HepG2 (cell line): ENCODE measurements at regions not wholly inside any gene's neighbourhood (a gene's known extent, or its start where the extent isn't known, plus 50 kb on each side); places are given as distances from the start of the nearest gene placed in this dataset.

Source experiments
- ATAC-seq: fragments of 200-7000 bp; cut with Tn5 transposase; 3 replicates; pipeline ENCODE4 v1.9.1; 2020; ENCODE audit warnings: mild to moderate bottlenecking, moderate library complexity
- BruUV-seq: library from RNA; stranded (reverse); fragments of 400-500 nt; replicated peaks from 2 replicates; lab custom pipeline; 2021; lab: Mats Ljungman, UMichigan
- CTCF ChIA-PET: fragments of 300-600 bp; formaldehyde crosslinking; extraction: SDS; loops from one replicate; lab custom pipeline; 2021; ENCODE audit warnings: low total read pairs, inconsistent platforms, low intra/inter-chr PET ratio; lab: Yijun Ruan, JAX
- POLR2A ChIA-PET: fragments of 350-600 bp; sonication (Branson Sonifier 250); formaldehyde crosslinking; loops from one replicate; lab custom pipeline; 2020; ENCODE audit warnings: antibody characterized with exemption, inconsistent platforms; lab: Yijun Ruan, JAX
- DNase-seq: peaks from one replicate; pipeline ENCODE4 v3.0.0-alpha.2; 2015; ENCODE audit warnings: low spot score
- FAIRE-seq: peaks from 3 replicates; lab custom pipeline; 2011; peaks lifted over from hg19 to GRCh38; lab: Jason Lieb, UNC
- H2AFZ ChIP-seq: one replicate; pipeline ENCODE4 v1.6.1; 2011; ENCODE audit warnings: low read length, inconsistent platforms
- H3K27ac ChIP-seq: fragments of 300-600 bp; 3 replicates; pipeline ENCODE4 v1.8.0; 2011; ENCODE audit warnings: mixed run types, mild to moderate bottlenecking, mixed read lengths, low read length, inconsistent platforms; ENCODE audit not compliant: insufficient read depth; ENCODE audit errors: extremely low read length
- H3K27me3 ChIP-seq, 2 experiments: fragments of 200-600 bp in 1 of 2; 2 replicates in 1 of 2; 3 replicates in 1 of 2; pipeline versions ENCODE4 v1.6.0 to v1.8.0; 2011; ENCODE audit warnings: low read length in 2 of 2, mild to moderate bottlenecking in 2 of 2, moderate library complexity in 2 of 2, inconsistent platforms in 1 of 2; ENCODE audit not compliant: insufficient read depth in 2 of 2, control insufficient read depth in 1 of 2
- H3K36me3 ChIP-seq, 2 experiments: fragments of 200-600 bp in 1 of 2; replicated peaks in 1 of 2; 2 replicates in 1 of 2; 3 replicates in 1 of 2; pipeline versions ENCODE4 v1.5.1 to v1.8.0; 2011; ENCODE audit warnings: low read length in 2 of 2, inconsistent platforms in 1 of 2; ENCODE audit not compliant: insufficient read depth in 2 of 2, control insufficient read depth in 1 of 2
- H3K4me1 ChIP-seq: 2 replicates; pipeline ENCODE4 v1.5.1; 2012; ENCODE audit warnings: low read length, inconsistent platforms; ENCODE audit not compliant: insufficient read depth
- H3K4me2 ChIP-seq: 2 replicates; pipeline ENCODE4 v1.6.0; 2011; ENCODE audit warnings: low read depth, low read length, inconsistent platforms
- H3K4me3 ChIP-seq, 3 experiments: fragments of 200-600 bp in 1 of 3; sonication (generic), shearing (Covaris generic) in 1 of 3; replicated peaks in 1 of 3; 2 replicates each; pipeline ENCODE4 v1.5.1; 2011 to 2016; ENCODE audit warnings: low read length in 3 of 3, inconsistent platforms in 2 of 3, low read depth in 2 of 3, mild to moderate bottlenecking in 2 of 3, control low read depth in 1 of 3, mixed read lengths in 1 of 3; ENCODE audit not compliant: insufficient read depth in 1 of 3
- H3K79me2 ChIP-seq: one replicate; pipeline ENCODE4 v1.6.1; 2011; ENCODE audit warnings: low read length, inconsistent platforms; ENCODE audit not compliant: insufficient read depth
- H3K9ac ChIP-seq: 2 replicates; pipeline ENCODE4 v1.6.0; 2011; ENCODE audit warnings: mild to moderate bottlenecking, low read depth, low read length, inconsistent platforms; ENCODE audit not compliant: insufficient read depth
- H3K9me3 ChIP-seq: 2 replicates; pipeline ENCODE4 v1.5.1; 2012; ENCODE audit warnings: mild to moderate bottlenecking, low read length
- H4K20me1 ChIP-seq: 2 replicates; pipeline ENCODE4 v1.6.0; 2011; ENCODE audit warnings: inconsistent platforms, mild to moderate bottlenecking, low read length, moderate library complexity; ENCODE audit not compliant: insufficient read depth
- CAMTA2 ChIP-seq: sonication (generic); formaldehyde crosslinking; IDR thresholded peaks from 2 replicates; pipeline ENCODE4 v1.4.0; 2020; ENCODE audit warnings: mild to moderate bottlenecking, missing genetic modification reagents, borderline replicate concordance
- ELF4 ChIP-seq: sonication (generic); formaldehyde crosslinking; IDR thresholded peaks from 2 replicates; pipeline ENCODE4 v1.5.0; 2020; ENCODE audit warnings: missing genetic modification reagents, mild to moderate bottlenecking, moderate library complexity, borderline replicate concordance
- GATAD2A ChIP-seq: IDR thresholded peaks from 2 replicates; pipeline ENCODE4 v1.6.1; 2016
- HIVEP1 ChIP-seq: sonication (generic); formaldehyde crosslinking; IDR thresholded peaks from 2 replicates; pipeline ENCODE4 v1.4.0; 2020; ENCODE audit warnings: mild to moderate bottlenecking, missing genetic modification reagents
- HNRNPH1 ChIP-seq: fragments of 200-400 bp; formaldehyde crosslinking; optimal IDR thresholded peaks from 2 replicates; pipeline ENCODE3; 2017; ENCODE audit warnings: mild to moderate bottlenecking, low read depth, low read length
- IRF1 ChIP-seq: sonication (generic); formaldehyde crosslinking; IDR thresholded peaks from 2 replicates; pipeline ENCODE4 v1.4.0; 2020; ENCODE audit warnings: low read depth, mild to moderate bottlenecking, missing genetic modification reagents
- KLF16 ChIP-seq, 2 experiments: sonication (generic) in 1 of 2; formaldehyde crosslinking in 1 of 2; IDR thresholded peaks; 2 replicates each; pipeline versions ENCODE4 v1.6.1 to v1.8.0; 2016 to 2023; ENCODE audit warnings: missing genetic modification reagents in 2 of 2, missing compliant biosample characterization in 1 of 2
- MATR3 ChIP-seq: sonication (generic); formaldehyde crosslinking; IDR thresholded peaks from 2 replicates; pipeline ENCODE4 v1.4.0; 2020; ENCODE audit warnings: missing genetic modification reagents
- MLX ChIP-seq: IDR thresholded peaks from 2 replicates; pipeline ENCODE4 v1.6.1; 2016
- RCOR2 ChIP-seq: IDR thresholded peaks from 2 replicates; pipeline ENCODE4 v1.6.1; 2016; ENCODE audit warnings: missing biosample characterization, missing genetic modification reagents
- SMAD3 ChIP-seq: sonication (generic); formaldehyde crosslinking; IDR thresholded peaks from 2 replicates; pipeline ENCODE4 v1.4.0; 2020; ENCODE audit warnings: missing genetic modification reagents
- TP53 ChIP-seq: sonication (generic); formaldehyde crosslinking; conservative IDR thresholded peaks from 2 replicates; pipeline ENCODE4 v1.4.0; 2020; ENCODE audit warnings: missing genetic modification reagents
- ZFX ChIP-seq: sonication (generic); formaldehyde crosslinking; IDR thresholded peaks from 2 replicates; pipeline ENCODE4 v1.4.0; 2020; ENCODE audit warnings: mild to moderate bottlenecking, low read depth, missing genetic modification reagents, moderate library complexity
- ZNF75D ChIP-seq: sonication (generic); formaldehyde crosslinking; IDR thresholded peaks from 2 replicates; pipeline ENCODE4 v1.8.1; 2023; ENCODE audit warnings: missing genetic modification reagents, mild to moderate bottlenecking, borderline replicate concordance
- WGBS: methylation state at CpG from one replicate; pipeline ENCODE4 v1.1.6; 2017; ENCODE audit warnings: low lambda C conversion rate; 5-methylcytosine and 5-hydroxymethylcytosine counted together
- in situ Hi-C: cut with HindIII; loops from 2 replicates; pipeline ENCODE4 v1.10.0; 2017; ENCODE audit warnings: low pct_unique_long_range_greater_than_20kb; ENCODE audit not compliant: extremely low pct_ligation_motif_present
- intact Hi-C: fragments of 100-400 bp; cut with micrococcal nuclease; formaldehyde crosslinking; loops from one replicate; pipeline ENCODE4 v1.10.0; 2022; ENCODE audit not compliant: unreplicated experiment
- TF ChIP-seq, protein P1 (sequence below): sonication (generic); formaldehyde crosslinking; IDR thresholded peaks from 2 replicates; pipeline ENCODE4 v1.8.0; 2022; ENCODE audit warnings: mild to moderate bottlenecking, missing genetic modification reagents, moderate library complexity
- TF ChIP-seq, protein P2 (sequence below): sonication (generic); formaldehyde crosslinking; IDR thresholded peaks from 2 replicates; pipeline ENCODE4 v1.5.0; 2020; ENCODE audit warnings: missing genetic modification reagents, mild to moderate bottlenecking, borderline replicate concordance

DNA sequence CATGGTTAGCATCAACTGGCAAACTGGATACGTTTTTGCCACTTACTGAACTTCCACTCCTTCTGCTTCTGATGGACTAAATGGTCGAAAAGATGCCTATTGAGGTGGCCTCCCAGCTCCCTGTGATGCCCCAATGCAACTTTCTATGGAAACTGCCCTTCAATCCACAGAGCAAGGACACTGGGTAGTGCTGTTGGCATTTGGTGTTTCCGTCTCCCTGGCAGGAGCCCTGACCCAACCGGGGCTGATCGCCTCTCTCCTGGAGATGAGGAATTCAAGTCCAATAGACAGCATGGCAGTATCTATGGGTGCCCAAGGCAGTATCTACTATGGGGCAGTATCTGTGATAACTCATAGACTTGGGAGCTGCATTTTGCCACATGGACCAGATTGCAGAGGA lies 116.3 kb upstream of the IRX3 start (continued):
- no peak for TF ChIP-seq CAMTA2

DNA sequence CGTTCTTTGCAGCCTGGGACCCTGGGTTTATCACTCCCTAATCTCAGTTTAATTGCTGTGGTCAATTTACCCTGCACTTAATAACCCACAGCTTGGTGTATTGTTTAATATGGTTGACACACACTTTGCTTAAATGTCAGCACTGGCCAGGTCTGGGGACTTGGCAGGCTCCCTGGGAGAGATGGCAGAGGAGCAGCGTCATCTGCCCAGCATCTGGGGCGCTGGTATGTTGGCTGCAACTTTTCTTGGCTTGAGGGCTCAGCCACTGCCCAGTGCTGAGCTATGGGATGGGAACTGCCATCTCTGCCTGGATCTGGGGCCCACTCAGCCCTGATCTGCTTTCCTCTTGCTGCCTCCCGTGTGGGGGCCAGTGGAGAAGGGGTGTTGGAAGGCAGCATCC lies 115.7 kb upstream of the IRX3 start:
- CTCF ChIA-PET = no interaction called here

More for the DNA sequence above, 115.7 kb upstream of the IRX3 start:
- ATAC-seq = no peak; the same call in 2 of the 3 replicates
- H3K79me2 ChIP-seq = no peaks in the 10 kb centered on the region
- H3K9ac ChIP-seq = no peak overlapping the region
- no peaks in the 10 kb centered on the region for H3K36me3 ChIP-seq
- no peak overlapping the region for H3K4me2 ChIP-seq
- H3K9me3 ChIP-seq = no peaks in the 10 kb centered on the region
- peaks cover 0 to 26% of the 10 kb centered on the region in 2 experiments; a peak in 3 of 5 replicates for H3K27me3 ChIP-seq
- no peak overlapping the region for H2AFZ ChIP-seq
- no TSS peak for BruUV-seq
- H4K20me1 ChIP-seq = no peaks in the 10 kb centered on the region
- POLR2A ChIA-PET = no interaction called here
- no peak overlapping the region for H3K27ac ChIP-seq
- DNase-seq = no peak
- in situ Hi-C loops = no loop called here
- no peak overlapping the region for H3K4me3 ChIP-seq
- TF ChIP-seq IRF1 (CRISPR knock-in tag) (no peak), TP53 (CRISPR knock-in tag) (no peak), SMAD3 (CRISPR knock-in tag) (no peak), KLF16 (CRISPR knock-in tag; IDR thresholded peaks at IDR 0.05) (no peak), MATR3 (CRISPR knock-in tag) (no peak), HIVEP1 (CRISPR knock-in tag) (no peak), ELF4 (no peak), ZFX (CRISPR knock-in tag) (no peak), ZNF75D (CRISPR knock-in tag) (no peak), HNRNPH1 (no peak), RCOR2 (no peak), GATAD2A (no peak), MLX (no peak)
- TF ChIP-seq, protein P1, sequence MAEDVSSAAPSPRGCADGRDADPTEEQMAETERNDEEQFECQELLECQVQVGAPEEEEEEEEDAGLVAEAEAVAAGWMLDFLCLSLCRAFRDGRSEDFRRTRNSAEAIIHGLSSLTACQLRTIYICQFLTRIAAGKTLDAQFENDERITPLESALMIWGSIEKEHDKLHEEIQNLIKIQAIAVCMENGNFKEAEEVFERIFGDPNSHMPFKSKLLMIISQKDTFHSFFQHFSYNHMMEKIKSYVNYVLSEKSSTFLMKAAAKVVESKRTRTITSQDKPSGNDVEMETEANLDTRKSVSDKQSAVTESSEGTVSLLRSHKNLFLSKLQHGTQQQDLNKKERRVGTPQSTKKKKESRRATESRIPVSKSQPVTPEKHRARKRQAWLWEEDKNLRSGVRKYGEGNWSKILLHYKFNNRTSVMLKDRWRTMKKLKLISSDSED (CRISPR knock-in tag) = no peak
- TF ChIP-seq, protein P2, sequence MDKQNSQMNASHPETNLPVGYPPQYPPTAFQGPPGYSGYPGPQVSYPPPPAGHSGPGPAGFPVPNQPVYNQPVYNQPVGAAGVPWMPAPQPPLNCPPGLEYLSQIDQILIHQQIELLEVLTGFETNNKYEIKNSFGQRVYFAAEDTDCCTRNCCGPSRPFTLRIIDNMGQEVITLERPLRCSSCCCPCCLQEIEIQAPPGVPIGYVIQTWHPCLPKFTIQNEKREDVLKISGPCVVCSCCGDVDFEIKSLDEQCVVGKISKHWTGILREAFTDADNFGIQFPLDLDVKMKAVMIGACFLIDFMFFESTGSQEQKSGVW = no peak
- intact Hi-C loops = no loop called here
- 13% methylated on average over 4 of the region's 4 CpGs for WGBS
- FAIRE-seq = no peak
- no peaks in the 10 kb centered on the region for H3K4me1 ChIP-seq
